ENCODE measurements at regions not wholly inside any gene's neighbourhood (a gene's known extent, or its start where the extent isn't known, plus 50 kb on each side); places are given as distances from the start of the nearest gene placed in this dataset.

DNA sequence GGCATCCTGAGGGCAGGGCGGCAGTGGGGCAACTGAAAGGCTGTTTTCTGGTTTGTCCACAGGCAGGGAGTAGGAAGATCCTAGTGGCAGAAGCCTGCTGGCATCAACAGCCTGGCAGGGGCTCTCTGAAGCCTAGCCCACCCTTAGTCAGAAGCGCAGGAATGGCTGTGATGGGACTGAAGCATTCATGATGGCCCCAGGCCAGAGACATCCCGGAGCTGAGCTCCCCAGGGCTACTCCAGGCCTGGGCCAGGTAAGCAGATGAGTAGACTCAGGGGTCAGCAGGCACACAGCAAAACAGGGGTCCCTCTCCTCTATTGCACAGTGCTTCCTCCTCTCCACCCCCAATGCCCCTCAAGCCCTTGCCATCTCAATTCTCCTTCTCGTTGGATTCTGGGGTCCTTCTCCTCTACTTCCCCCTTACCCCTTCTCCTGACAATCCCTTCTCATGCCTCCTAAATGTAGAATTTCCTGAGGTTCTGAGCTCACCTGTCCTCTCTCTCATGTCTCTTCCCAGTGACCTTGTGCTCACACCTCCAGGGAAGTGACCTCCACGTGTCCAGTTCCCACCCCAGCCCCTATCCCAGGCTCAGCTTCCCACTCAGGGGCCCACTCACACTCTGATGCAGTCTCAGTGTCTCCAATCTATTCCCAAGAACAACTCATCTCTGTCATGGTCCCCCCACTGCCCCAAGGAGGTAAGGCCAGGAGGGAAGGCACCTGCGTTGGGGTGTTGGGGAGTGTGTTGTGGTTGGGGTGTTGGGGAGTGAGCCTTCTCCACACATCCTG, 158.7 kb upstream of the ZNF507 start:
- Histone ChIP-seq H3K18ac (ENCODE audit: low read length) (no peak overlapping the region), H3K4me1 (ENCODE audit: control insufficient read depth in 2 of 2, insufficient read depth in 1 of 2, low read depth in 1 of 2, low read length in 2 of 2) (peaks cover 0 to under 1% of the 10 kb centered on the region in 2 donors), H3K79me1 (ENCODE audit: low read depth, low read length) (no peaks in the 10 kb centered on the region), H3K36me3 (replicated peaks in 1 of 2; ENCODE audit: control insufficient read depth in 2 of 2, insufficient read depth in 2 of 2, low read length in 2 of 2) (no peaks in the 10 kb centered on the region), H3K9me3 (replicated peaks in 1 of 2; ENCODE audit: control insufficient read depth in 2 of 2, insufficient read depth in 1 of 2, low read depth in 1 of 2, low read length in 2 of 2) (peaks cover 0 to 2% of the 10 kb centered on the region in 2 donors), H2BK5ac (ENCODE audit: low read length) (no peak overlapping the region), H4K91ac (ENCODE audit: low read depth, low read length, poor library complexity) (no peak overlapping the region), H4K8ac (ENCODE audit: low read depth, low read length) (no peak overlapping the region), H3K4me2 (ENCODE audit: insufficient read depth, low read length, poor library complexity, severe bottlenecking) (no peak overlapping the region), H3K27me3 (ENCODE audit: control insufficient read depth in 3 of 3, insufficient read depth in 3 of 3, low read depth in 1 of 3, low read length in 3 of 3) (peaks cover 0 to 4% (median 0%) of the 10 kb centered on the region in 3 experiments), H3K4ac (ENCODE audit: low read length) (no peak overlapping the region), H2BK12ac (ENCODE audit: low read length) (no peak overlapping the region), H3K4me3 (ENCODE audit: low read length in 2 of 2) (no peak overlapping the region), H3K9ac (ENCODE audit: low read depth, low read length, poor library complexity) (no peak overlapping the region), H2BK15ac (ENCODE audit: low read length) (no peak overlapping the region), H3K23ac (ENCODE audit: low read depth, low read length, poor library complexity) (no peak overlapping the region), H3K14ac (ENCODE audit: low read length) (no peak overlapping the region), H3K27ac (replicated peaks; ENCODE audit: low read length) (no peak overlapping the region), H2BK120ac (ENCODE audit: low read depth, low read length) (no peak overlapping the region), H2AK5ac (ENCODE audit: low read depth, low read length) (no peak overlapping the region), H2AFZ (ENCODE audit: low read length) (no peak overlapping the region)
- WGBS, 2 donors (ENCODE audit: extremely low coverage in 2 of 2, insufficient read length in 2 of 2, insufficient replicate concordance in 1 of 2): no CpG with 5 or more reads among the region's 6 CpGs
- DNase-seq (ENCODE audit: low spot score): no peak

DNA sequence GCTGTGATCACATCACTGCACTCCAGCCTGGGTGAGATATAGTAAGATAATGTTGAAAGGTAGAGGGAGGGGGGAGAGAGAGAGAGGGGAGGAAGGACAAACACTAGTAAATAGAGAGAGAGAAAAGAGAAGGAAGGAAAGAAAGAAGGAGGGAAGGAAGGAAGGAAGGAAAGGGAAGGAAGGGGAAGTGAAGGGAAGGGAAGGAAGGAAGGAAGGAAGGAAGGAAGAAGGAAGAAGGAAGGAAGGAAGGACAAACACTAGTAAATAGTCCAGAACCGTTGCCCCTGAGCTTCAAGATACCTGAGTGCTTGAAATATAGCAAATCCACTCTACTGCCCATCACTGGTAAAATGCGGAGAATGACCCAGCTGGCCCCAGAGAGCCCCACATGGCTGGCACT, 156.5 kb upstream of the ZNF507 start:
- Histone ChIP-seq H4K8ac (ENCODE audit: low read depth, low read length) (no peak overlapping the region), H3K79me1 (ENCODE audit: low read depth, low read length) (no peaks in the 10 kb centered on the region), H3K9ac (ENCODE audit: low read depth, low read length, poor library complexity) (no peak overlapping the region), H3K18ac (ENCODE audit: low read length) (no peak overlapping the region), H2BK5ac (ENCODE audit: low read length) (no peak overlapping the region), H3K14ac (ENCODE audit: low read length) (no peak overlapping the region), H4K91ac (ENCODE audit: low read depth, low read length, poor library complexity) (no peak overlapping the region), H2BK12ac (ENCODE audit: low read length) (no peak overlapping the region), H3K27me3 (ENCODE audit: control insufficient read depth in 3 of 3, insufficient read depth in 3 of 3, low read depth in 1 of 3, low read length in 3 of 3) (peaks cover 0 to 4% (median 0%) of the 10 kb centered on the region in 3 experiments), H3K23ac (ENCODE audit: low read depth, low read length, poor library complexity) (no peak overlapping the region), H2AFZ (ENCODE audit: low read length) (no peak overlapping the region), H2AK5ac (ENCODE audit: low read depth, low read length) (no peak overlapping the region), H3K27ac (replicated peaks; ENCODE audit: low read length) (no peak overlapping the region), H3K4ac (ENCODE audit: low read length) (no peak overlapping the region), H3K9me3 (replicated peaks in 1 of 2; ENCODE audit: control insufficient read depth in 2 of 2, insufficient read depth in 1 of 2, low read depth in 1 of 2, low read length in 2 of 2) (peaks cover 0 to 2% of the 10 kb centered on the region in 2 donors), H3K4me3 (ENCODE audit: low read length in 2 of 2) (no peak overlapping the region), H3K4me2 (ENCODE audit: insufficient read depth, low read length, poor library complexity, severe bottlenecking) (no peak overlapping the region), H2BK120ac (ENCODE audit: low read depth, low read length) (no peak overlapping the region), H3K36me3 (replicated peaks in 1 of 2; ENCODE audit: control insufficient read depth in 2 of 2, insufficient read depth in 2 of 2, low read length in 2 of 2) (no peaks in the 10 kb centered on the region), H2BK15ac (ENCODE audit: low read length) (no peak overlapping the region), H3K4me1 (ENCODE audit: control insufficient read depth in 2 of 2, insufficient read depth in 1 of 2, low read depth in 1 of 2, low read length in 2 of 2) (no peaks in the 10 kb centered on the region)
- no CpG with 5 or more reads among the region's 2 CpGs for WGBS, 2 donors (ENCODE audit: extremely low coverage in 2 of 2, insufficient read length in 2 of 2, insufficient replicate concordance in 1 of 2)
- DNase-seq (ENCODE audit: low spot score): no peak

DNA sequence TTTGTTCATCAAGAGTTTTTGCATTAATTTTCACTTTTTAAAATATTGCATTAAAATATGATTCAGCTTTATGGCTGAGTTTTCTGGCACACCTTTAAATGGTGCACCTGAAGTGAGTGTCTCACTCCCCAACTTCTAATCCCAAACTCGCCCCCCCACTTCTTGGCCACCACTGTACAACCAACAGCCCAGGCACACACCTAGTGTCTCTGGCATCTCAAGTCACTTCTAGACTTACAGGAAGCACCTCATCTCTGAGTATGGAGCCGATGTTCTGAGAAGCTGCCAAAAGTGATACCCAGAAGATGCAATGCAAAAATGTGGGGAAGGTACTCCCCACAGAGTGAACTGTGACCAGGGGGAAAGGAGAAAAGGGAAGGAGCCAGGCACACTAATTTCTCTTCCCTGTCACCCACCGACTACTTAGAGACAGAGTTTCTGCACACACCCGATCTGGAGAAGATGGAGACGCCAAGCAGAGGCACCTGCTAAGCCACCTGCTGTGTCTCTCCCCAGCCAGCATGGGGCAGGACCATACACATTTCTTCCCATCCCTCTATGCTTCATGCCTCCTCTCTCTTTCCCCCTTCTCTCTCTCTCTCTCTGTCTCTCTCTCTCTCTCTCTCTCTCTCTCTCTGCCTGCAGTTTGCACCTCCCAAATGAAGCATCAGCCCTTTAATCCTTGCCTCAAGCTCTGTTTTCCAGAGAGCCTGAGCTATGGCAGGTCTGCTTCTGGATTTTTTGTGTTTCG, 155.3 kb upstream of the ZNF507 start:
- no peak overlapping the region for H3K14ac ChIP-seq (ENCODE audit: low read length)
- no peaks in the 10 kb centered on the region for H3K36me3 ChIP-seq (replicated peaks in 1 of 2; ENCODE audit: control insufficient read depth in 2 of 2, insufficient read depth in 2 of 2, low read length in 2 of 2)
- no peaks in the 10 kb centered on the region for H3K79me1 ChIP-seq (ENCODE audit: low read depth, low read length)
- no peak overlapping the region for H3K4ac ChIP-seq (ENCODE audit: low read length)
- H2AK5ac ChIP-seq (ENCODE audit: low read depth, low read length): no peak overlapping the region
- no peak overlapping the region for H3K4me3 ChIP-seq (ENCODE audit: low read length in 2 of 2)
- no peak overlapping the region for H2BK5ac ChIP-seq (ENCODE audit: low read length)
- H4K91ac ChIP-seq (ENCODE audit: low read depth, low read length, poor library complexity): no peak overlapping the region
- H2BK12ac ChIP-seq (ENCODE audit: low read length): no peak overlapping the region
- H4K8ac ChIP-seq (ENCODE audit: low read depth, low read length): no peak overlapping the region
- H2BK120ac ChIP-seq (ENCODE audit: low read depth, low read length): no peak overlapping the region
- no peaks in the 10 kb centered on the region for H3K4me1 ChIP-seq (ENCODE audit: control insufficient read depth in 2 of 2, insufficient read depth in 1 of 2, low read depth in 1 of 2, low read length in 2 of 2)
- H3K18ac ChIP-seq (ENCODE audit: low read length): no peak overlapping the region
- H3K27me3 ChIP-seq (ENCODE audit: control insufficient read depth in 3 of 3, insufficient read depth in 3 of 3, low read depth in 1 of 3, low read length in 3 of 3): peaks cover 0 to 4% (median 0%) of the 10 kb centered on the region in 3 experiments
- no peak overlapping the region for H3K4me2 ChIP-seq (ENCODE audit: insufficient read depth, low read length, poor library complexity, severe bottlenecking)
- WGBS, 2 donors (ENCODE audit: extremely low coverage in 2 of 2, insufficient read length in 2 of 2, insufficient replicate concordance in 1 of 2): no CpG with 5 or more reads among the region's 6 CpGs
- no peak overlapping the region for H2BK15ac ChIP-seq (ENCODE audit: low read length)
- DNase-seq (ENCODE audit: low spot score): no peak
- no peak overlapping the region for H2AFZ ChIP-seq (ENCODE audit: low read length)
- no peak overlapping the region for H3K9ac ChIP-seq (ENCODE audit: low read depth, low read length, poor library complexity)
- no peak overlapping the region for H3K27ac ChIP-seq (replicated peaks; ENCODE audit: low read length)
- no peak overlapping the region for H3K23ac ChIP-seq (ENCODE audit: low read depth, low read length, poor library complexity)
- H3K9me3 ChIP-seq (replicated peaks in 1 of 2; ENCODE audit: control insufficient read depth in 2 of 2, insufficient read depth in 1 of 2, low read depth in 1 of 2, low read length in 2 of 2): no peaks in the 10 kb centered on the region

DNA sequence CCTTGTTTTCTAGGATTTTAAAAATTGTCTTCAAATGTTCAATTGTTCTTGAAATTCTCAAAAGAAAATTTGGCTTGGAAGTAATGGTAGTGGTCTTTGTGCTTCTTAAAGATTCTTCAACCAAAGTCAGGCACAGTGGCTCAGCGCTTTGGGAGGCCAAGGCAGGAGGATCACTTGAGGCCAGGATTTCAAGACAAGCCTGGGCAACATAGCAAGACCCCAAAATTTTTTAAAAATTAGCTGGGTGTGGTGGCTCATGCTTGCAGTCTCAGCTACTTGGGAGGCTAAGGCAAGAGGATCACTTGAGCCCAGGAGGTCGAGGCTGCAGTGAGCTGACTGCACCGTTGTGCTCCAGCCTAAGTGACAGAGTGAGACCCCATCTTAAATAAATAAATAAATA, 153.5 kb upstream of the ZNF507 start:
- Histone ChIP-seq H3K79me1 (ENCODE audit: low read depth, low read length) (no peaks in the 10 kb centered on the region), H3K4ac (ENCODE audit: low read length) (no peak overlapping the region), H3K36me3 (replicated peaks in 1 of 2; ENCODE audit: control insufficient read depth in 2 of 2, insufficient read depth in 2 of 2, low read length in 2 of 2) (no peaks in the 10 kb centered on the region), H2BK12ac (ENCODE audit: low read length) (no peak overlapping the region), H2BK5ac (ENCODE audit: low read length) (no peak overlapping the region), H3K27me3 (ENCODE audit: control insufficient read depth in 3 of 3, insufficient read depth in 3 of 3, low read depth in 1 of 3, low read length in 3 of 3) (peaks cover 0 to 4% (median 0%) of the 10 kb centered on the region in 3 experiments), H3K14ac (ENCODE audit: low read length) (no peak overlapping the region), H2BK15ac (ENCODE audit: low read length) (no peak overlapping the region), H2BK120ac (ENCODE audit: low read depth, low read length) (no peak overlapping the region), H3K4me2 (ENCODE audit: insufficient read depth, low read length, poor library complexity, severe bottlenecking) (no peak overlapping the region), H3K23ac (ENCODE audit: low read depth, low read length, poor library complexity) (no peak overlapping the region), H3K9ac (ENCODE audit: low read depth, low read length, poor library complexity) (no peak overlapping the region), H4K8ac (ENCODE audit: low read depth, low read length) (no peak overlapping the region), H2AFZ (ENCODE audit: low read length) (no peak overlapping the region), H3K4me3 (ENCODE audit: low read length in 2 of 2) (no peak overlapping the region), H4K91ac (ENCODE audit: low read depth, low read length, poor library complexity) (no peak overlapping the region), H3K4me1 (ENCODE audit: control insufficient read depth in 2 of 2, insufficient read depth in 1 of 2, low read depth in 1 of 2, low read length in 2 of 2) (no peaks in the 10 kb centered on the region), H3K27ac (replicated peaks; ENCODE audit: low read length) (no peak overlapping the region), H3K18ac (ENCODE audit: low read length) (no peak overlapping the region), H3K9me3 (replicated peaks in 1 of 2; ENCODE audit: control insufficient read depth in 2 of 2, insufficient read depth in 1 of 2, low read depth in 1 of 2, low read length in 2 of 2) (no peaks in the 10 kb centered on the region), H2AK5ac (ENCODE audit: low read depth, low read length) (no peak overlapping the region)
- DNase-seq (ENCODE audit: low spot score): no peak
- no CpG with 5 or more reads among the region's 3 CpGs for WGBS, 2 donors (ENCODE audit: extremely low coverage in 2 of 2, insufficient read length in 2 of 2, insufficient replicate concordance in 1 of 2)

Data from neuronal stem cell (in vitro differentiated cells).